WTC11 (cell line): ENCODE measurements at regions not wholly inside any gene's neighbourhood (a gene's known extent, or its start where the extent isn't known, plus 50 kb on each side); places are given as distances from the start of the nearest gene placed in this dataset.

Experiments used
- ATAC-seq: fragments of 200-7000 bp; cut with Tn5 transposase; 2 replicates; pipeline ENCODE4 v1.10.0; 2021; ENCODE audit warnings: mild to moderate bottlenecking, moderate library complexity
- CTCF ChIA-PET: fragments of 300-600 bp; sonication (Branson Sonifier 250); formaldehyde crosslinking; loops from one replicate; lab custom pipeline; 2021; ENCODE audit warnings: antibody characterized with exemption; lab: Charles Lee
- POLR2A ChIA-PET: fragments of 350-600 bp; sonication (Branson Sonifier 250); formaldehyde crosslinking; loops from one replicate; lab custom pipeline; 2021; ENCODE audit warnings: antibody characterized with exemption; lab: Charles Lee
- DNase-seq: peaks from one replicate; pipeline ENCODE4 v3.0.0; 2021; ENCODE audit warnings: low spot score
- H3K27ac Mint-ChIP-seq: 2 replicates; pipeline ENCODE4 v1.8.0; 2021; ENCODE audit warnings: mixed read lengths
- H3K27me3 Mint-ChIP-seq: 2 replicates; pipeline ENCODE4 v1.8.0; 2021; ENCODE audit warnings: low read depth, mild to moderate bottlenecking, moderate library complexity, mixed read lengths
- H3K36me3 Mint-ChIP-seq: 2 replicates; pipeline ENCODE4 v1.8.0; 2021; ENCODE audit warnings: mixed read lengths
- H3K4me1 Mint-ChIP-seq: 2 replicates; pipeline ENCODE4 v1.8.0; 2022; ENCODE audit warnings: mixed read lengths
- H3K4me3 Mint-ChIP-seq: 2 replicates; pipeline ENCODE4 v1.8.0; 2021; ENCODE audit warnings: mild to moderate bottlenecking, moderate library complexity, mixed read lengths
- H3K9me3 Mint-ChIP-seq: 2 replicates; pipeline ENCODE4 v1.8.0; 2021; ENCODE audit warnings: mixed read lengths
- E2F5 ChIP-seq: sonication (generic); formaldehyde crosslinking; IDR thresholded peaks from 2 replicates; pipeline ENCODE4 v1.8.1; 2022; ENCODE audit warnings: mild to moderate bottlenecking, moderate library complexity, missing genetic modification reagents
- ELF4 ChIP-seq: sonication (generic); formaldehyde crosslinking; IDR thresholded peaks from 2 replicates; pipeline ENCODE4 v1.8.1; 2022; ENCODE audit warnings: low read depth, mild to moderate bottlenecking, moderate library complexity, missing genetic modification reagents
- EMX1 ChIP-seq: fragments of 250-450 bp; sonication (Bioruptor Pico); IDR thresholded peaks from 2 replicates; pipeline ENCODE4 v1.8.0; 2021; ENCODE audit warnings: mild to moderate bottlenecking
- FOXJ3 ChIP-seq: sonication (generic); formaldehyde crosslinking; IDR thresholded peaks from 2 replicates; pipeline ENCODE4 v1.9.0; 2021; ENCODE audit warnings: missing genetic modification reagents, mild to moderate bottlenecking, borderline replicate concordance
- FOXK1 ChIP-seq: sonication (generic); formaldehyde crosslinking; IDR thresholded peaks from 2 replicates; pipeline ENCODE4 v1.8.0; 2022; ENCODE audit warnings: mild to moderate bottlenecking, moderate library complexity, missing genetic modification reagents
- GABPB1 ChIP-seq: sonication (generic); formaldehyde crosslinking; IDR thresholded peaks from 2 replicates; pipeline ENCODE4 v1.8.1; 2023; ENCODE audit warnings: mild to moderate bottlenecking, missing genetic modification reagents
- HMGA2 ChIP-seq: fragments of 250-450 bp; sonication (Bioruptor Pico); IDR thresholded peaks from 2 replicates; pipeline ENCODE4 v1.4.0; 2021; ENCODE audit warnings: mild to moderate bottlenecking, moderate library complexity
- HMGXB4 ChIP-seq: sonication (generic); formaldehyde crosslinking; IDR thresholded peaks from 2 replicates; pipeline ENCODE4 v1.8.1; 2023; ENCODE audit warnings: mild to moderate bottlenecking, moderate library complexity, missing genetic modification reagents
- IRF2 ChIP-seq: sonication (generic); formaldehyde crosslinking; IDR thresholded peaks from 2 replicates; pipeline ENCODE4 v1.8.0; 2022; ENCODE audit warnings: low read depth, missing genetic modification reagents, borderline replicate concordance
- MXD4 ChIP-seq: fragments of 250-450 bp; sonication (Bioruptor Pico); IDR thresholded peaks from 2 replicates; pipeline ENCODE4 v1.8.0; 2021; ENCODE audit warnings: mild to moderate bottlenecking, moderate library complexity, borderline replicate concordance
- NR1H2 ChIP-seq: sonication (generic); formaldehyde crosslinking; IDR thresholded peaks from 2 replicates; pipeline ENCODE4 v1.9.0; 2021; ENCODE audit warnings: mild to moderate bottlenecking, moderate library complexity, missing genetic modification reagents
- OVOL2 ChIP-seq: fragments of 250-450 bp; sonication (Bioruptor Pico); IDR thresholded peaks from 2 replicates; pipeline ENCODE4 v1.9.0; 2021; ENCODE audit warnings: mild to moderate bottlenecking, borderline replicate concordance
- TEAD4 ChIP-seq: sonication (generic); formaldehyde crosslinking; IDR thresholded peaks from 2 replicates; pipeline ENCODE4 v1.8.0; 2022; ENCODE audit warnings: mild to moderate bottlenecking, missing genetic modification reagents
- ZBTB21 ChIP-seq: sonication (generic); formaldehyde crosslinking; IDR thresholded peaks from 2 replicates; pipeline ENCODE4 v1.8.1; 2023; ENCODE audit warnings: mild to moderate bottlenecking, missing genetic modification reagents, borderline replicate concordance
- TF ChIP-seq, protein P1 (sequence below): sonication (generic); formaldehyde crosslinking; conservative IDR thresholded peaks from 2 replicates; pipeline ENCODE4 v1.8.1; 2022; ENCODE audit warnings: mild to moderate bottlenecking, missing genetic modification reagents
- TF ChIP-seq, protein P2 (sequence below): sonication (generic); formaldehyde crosslinking; IDR thresholded peaks from 2 replicates; pipeline ENCODE4 v1.8.1; 2023; ENCODE audit warnings: mild to moderate bottlenecking, missing genetic modification reagents, borderline replicate concordance

DNA sequence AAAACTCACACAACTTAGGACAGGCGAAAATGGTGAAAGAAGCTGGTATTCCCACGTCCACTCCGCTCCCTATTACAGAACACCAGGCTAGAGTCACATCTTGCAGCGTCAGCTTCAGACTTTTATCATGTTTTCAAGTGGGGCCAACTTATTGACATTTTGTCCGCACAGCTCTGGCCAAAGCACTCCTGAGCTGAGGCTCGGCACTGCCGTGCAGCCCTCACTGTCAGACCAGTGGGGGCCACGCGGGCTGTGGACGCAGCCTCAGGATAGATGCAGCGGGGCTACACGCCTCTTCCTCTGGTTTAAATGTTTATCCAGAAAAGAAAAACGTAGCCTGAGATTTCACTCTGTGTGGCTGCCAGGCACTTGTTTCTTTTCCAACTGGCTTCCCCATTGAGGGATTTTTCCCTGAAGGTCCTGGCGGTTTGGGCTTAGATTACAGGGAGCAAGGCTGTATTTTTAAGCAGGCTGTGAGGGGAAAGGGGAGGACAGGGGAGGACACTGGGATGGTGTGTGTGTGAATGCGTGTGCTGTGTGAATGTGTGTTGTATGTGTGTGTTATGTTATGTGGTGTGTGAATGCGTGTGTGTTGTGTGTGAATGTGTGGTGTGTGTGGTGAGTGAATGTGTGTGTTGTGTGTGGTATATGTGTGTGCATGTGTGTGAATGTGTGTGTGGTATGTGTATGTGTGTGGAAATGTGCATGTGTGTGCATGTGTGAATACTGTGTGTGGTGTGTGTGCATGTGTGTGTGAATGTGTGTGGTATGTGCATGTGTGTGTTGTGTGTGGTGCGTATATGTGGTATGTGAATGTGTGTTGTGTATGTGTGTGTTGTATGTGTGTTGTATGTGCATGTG, 267.6 kb downstream of the DCDC2C start (continued):
- TF ChIP-seq, protein P1, sequence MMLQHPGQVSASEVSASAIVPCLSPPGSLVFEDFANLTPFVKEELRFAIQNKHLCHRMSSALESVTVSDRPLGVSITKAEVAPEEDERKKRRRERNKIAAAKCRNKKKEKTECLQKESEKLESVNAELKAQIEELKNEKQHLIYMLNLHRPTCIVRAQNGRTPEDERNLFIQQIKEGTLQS (CRISPR knock-in tag), result no peak
- TF ChIP-seq MXD4 (CRISPR knock-in tag) (no peak), FOXJ3 (CRISPR knock-in tag) (no peak)

DNA sequence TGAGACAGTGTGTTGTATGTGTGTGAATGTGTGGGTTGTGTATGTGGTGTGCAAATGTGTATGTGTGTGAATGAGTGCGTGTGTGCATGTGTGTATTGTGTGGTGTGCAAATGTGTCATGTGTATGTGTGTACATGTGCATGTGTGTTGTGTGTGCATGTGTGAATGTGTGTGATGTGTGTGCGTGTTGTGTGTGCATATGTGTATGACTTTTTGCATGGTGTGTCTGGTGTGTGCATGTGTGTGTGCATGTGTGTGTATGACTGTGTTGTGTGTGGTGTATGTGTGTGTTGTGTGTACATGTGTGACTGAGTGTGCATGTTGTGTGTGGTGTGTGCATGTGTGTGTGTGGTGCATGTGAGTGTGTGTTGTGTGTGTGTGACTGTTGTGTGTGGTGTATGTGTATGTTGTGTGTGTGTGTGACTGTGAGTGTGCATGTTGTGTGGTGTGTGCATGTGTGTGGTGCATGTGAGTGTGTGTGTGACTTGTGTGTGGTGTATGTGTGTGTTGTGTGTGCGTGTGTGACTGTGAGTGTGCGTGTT, 268.3 kb downstream of the DCDC2C start:
- Mint-ChIP-seq H3K4me3 (no peak overlapping the region), H3K4me1 (no peaks in the 10 kb centered on the region), H3K9me3 (peaks cover 41% of the 10 kb centered on the region), H3K27ac (no peak overlapping the region), H3K27me3 (peaks cover 6% of the 10 kb centered on the region), H3K36me3 (peaks cover 47% of the 10 kb centered on the region)
- ChIA-PET CTCF (no interaction called here), POLR2A (no interaction called here)
- DNase-seq, result no peak
- TF ChIP-seq ELF4 (CRISPR knock-in tag) (no peak), GABPB1 (no peak), HMGA2 (CRISPR knock-in tag) (no peak), IRF2 (CRISPR knock-in tag) (no peak)
- ATAC-seq, result no peak

GRCh38 chr2:3972377-3972776, 269.0 kb downstream of the DCDC2C start:
- Mint-ChIP-seq H3K27me3 (peaks cover 6% of the 10 kb centered on the region), H3K36me3 (peaks cover 49% of the 10 kb centered on the region), H3K27ac (no peak overlapping the region), H3K4me1 (no peaks in the 10 kb centered on the region), H3K9me3 (peaks cover 45% of the 10 kb centered on the region), H3K4me3 (no peak overlapping the region)
- POLR2A ChIA-PET, result no interaction called here
- DNase-seq (no peak), ATAC-seq (no peak)
- CTCF ChIA-PET, result no interaction called here
- TF ChIP-seq NR1H2 (no peak), FOXK1 (CRISPR knock-in tag) (no peak), E2F5 (CRISPR knock-in tag) (no peak), ZBTB21 (no peak), EMX1 (no peak), TEAD4 (CRISPR knock-in tag) (no peak), HMGXB4 (no peak), OVOL2 (no peak)
- TF ChIP-seq, protein P2, sequence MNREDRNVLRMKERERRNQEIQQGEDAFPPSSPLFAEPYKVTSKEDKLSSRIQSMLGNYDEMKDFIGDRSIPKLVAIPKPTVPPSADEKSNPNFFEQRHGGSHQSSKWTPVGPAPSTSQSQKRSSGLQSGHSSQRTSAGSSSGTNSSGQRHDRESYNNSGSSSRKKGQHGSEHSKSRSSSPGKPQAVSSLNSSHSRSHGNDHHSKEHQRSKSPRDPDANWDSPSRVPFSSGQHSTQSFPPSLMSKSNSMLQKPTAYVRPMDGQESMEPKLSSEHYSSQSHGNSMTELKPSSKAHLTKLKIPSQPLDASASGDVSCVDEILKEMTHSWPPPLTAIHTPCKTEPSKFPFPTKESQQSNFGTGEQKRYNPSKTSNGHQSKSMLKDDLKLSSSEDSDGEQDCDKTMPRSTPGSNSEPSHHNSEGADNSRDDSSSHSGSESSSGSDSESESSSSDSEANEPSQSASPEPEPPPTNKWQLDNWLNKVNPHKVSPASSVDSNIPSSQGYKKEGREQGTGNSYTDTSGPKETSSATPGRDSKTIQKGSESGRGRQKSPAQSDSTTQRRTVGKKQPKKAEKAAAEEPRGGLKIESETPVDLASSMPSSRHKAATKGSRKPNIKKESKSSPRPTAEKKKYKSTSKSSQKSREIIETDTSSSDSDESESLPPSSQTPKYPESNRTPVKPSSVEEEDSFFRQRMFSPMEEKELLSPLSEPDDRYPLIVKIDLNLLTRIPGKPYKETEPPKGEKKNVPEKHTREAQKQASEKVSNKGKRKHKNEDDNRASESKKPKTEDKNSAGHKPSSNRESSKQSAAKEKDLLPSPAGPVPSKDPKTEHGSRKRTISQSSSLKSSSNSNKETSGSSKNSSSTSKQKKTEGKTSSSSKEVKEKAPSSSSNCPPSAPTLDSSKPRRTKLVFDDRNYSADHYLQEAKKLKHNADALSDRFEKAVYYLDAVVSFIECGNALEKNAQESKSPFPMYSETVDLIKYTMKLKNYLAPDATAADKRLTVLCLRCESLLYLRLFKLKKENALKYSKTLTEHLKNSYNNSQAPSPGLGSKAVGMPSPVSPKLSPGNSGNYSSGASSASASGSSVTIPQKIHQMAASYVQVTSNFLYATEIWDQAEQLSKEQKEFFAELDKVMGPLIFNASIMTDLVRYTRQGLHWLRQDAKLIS (CRISPR knock-in tag), result no peak
